HEK293T (cell line): ENCODE measurements at regions not wholly inside any gene's neighbourhood (a gene's known extent, or its start where the extent isn't known, plus 50 kb on each side); places are given as distances from the start of the nearest gene placed in this dataset.

Source experiments
- ARNT ChIP-seq: fragments of 450-650 bp; IDR thresholded peaks from 2 replicates; pipeline ENCODE4 v1.6.1; 2017; ENCODE audit warnings: mild to moderate bottlenecking
- BHLHE40 ChIP-seq: fragments of 450-650 bp; IDR thresholded peaks from 2 replicates; pipeline ENCODE4 v1.6.1; 2016; ENCODE audit warnings: mild to moderate bottlenecking, moderate library complexity, borderline replicate concordance
- CTBP1 ChIP-seq: fragments of 450-650 bp; IDR thresholded peaks from 2 replicates; pipeline ENCODE4 v1.6.1; 2016; ENCODE audit warnings: borderline replicate concordance
- FOXA1 ChIP-seq: fragments of 450-650 bp; IDR thresholded peaks from 2 replicates; pipeline ENCODE4 v1.6.1; 2016; ENCODE audit warnings: mild to moderate bottlenecking
- FOXK2 ChIP-seq: fragments of 450-650 bp; IDR thresholded peaks from 2 replicates; pipeline ENCODE4 v1.6.1; 2016; ENCODE audit warnings: mild to moderate bottlenecking
- FOXM1 ChIP-seq: fragments of 450-650 bp; IDR thresholded peaks from 2 replicates; pipeline ENCODE4 v1.6.1; 2017; ENCODE audit warnings: mild to moderate bottlenecking, borderline replicate concordance
- LEF1 ChIP-seq: fragments of 450-650 bp; IDR thresholded peaks from 2 replicates; pipeline ENCODE4 v1.6.1; 2017; ENCODE audit warnings: mild to moderate bottlenecking, borderline replicate concordance
- SP1 ChIP-seq: fragments of 450-650 bp; IDR thresholded peaks from 2 replicates; pipeline ENCODE4 v1.6.1; 2017
- SUZ12 ChIP-seq: fragments of 450-650 bp; IDR thresholded peaks from 2 replicates; pipeline ENCODE4 v1.6.1; 2016; ENCODE audit warnings: mild to moderate bottlenecking
- TARDBP ChIP-seq: fragments of 450-650 bp; IDR thresholded peaks from 2 replicates; pipeline ENCODE4 v1.6.1; 2016
- ZNF384 ChIP-seq: fragments of 450-650 bp; IDR thresholded peaks from 2 replicates; pipeline ENCODE4 v1.6.1; 2016
- TF ChIP-seq, protein P1 (sequence below): fragments of 450-650 bp; IDR thresholded peaks from 2 replicates; pipeline ENCODE4 v1.6.1; 2016

DNA sequence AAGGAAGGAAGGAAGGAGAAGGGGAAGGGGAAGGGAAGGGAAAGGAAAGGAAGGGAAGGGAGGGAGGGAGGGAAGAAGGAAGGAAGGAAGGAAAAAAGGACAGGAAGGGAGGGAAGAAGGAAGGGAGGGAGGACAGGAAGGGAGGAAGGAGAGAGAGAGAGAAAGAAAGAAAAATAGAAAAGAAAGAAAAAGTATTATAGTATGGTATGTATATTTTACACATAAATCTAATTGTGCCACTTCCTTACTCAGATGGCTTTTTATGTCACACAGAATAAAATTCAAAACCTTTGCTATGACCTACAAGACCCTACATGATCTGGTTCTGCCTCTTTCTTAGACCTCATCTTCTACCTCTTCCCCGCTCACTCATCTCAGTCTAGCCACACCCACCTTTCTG lies 1016.9 kb upstream of the AUTS2 start:
- TF ChIP-seq ZNF384, result no peak
- TF ChIP-seq SP1, result no peak
- no peak for TF ChIP-seq BHLHE40
- TF ChIP-seq, protein P1, sequence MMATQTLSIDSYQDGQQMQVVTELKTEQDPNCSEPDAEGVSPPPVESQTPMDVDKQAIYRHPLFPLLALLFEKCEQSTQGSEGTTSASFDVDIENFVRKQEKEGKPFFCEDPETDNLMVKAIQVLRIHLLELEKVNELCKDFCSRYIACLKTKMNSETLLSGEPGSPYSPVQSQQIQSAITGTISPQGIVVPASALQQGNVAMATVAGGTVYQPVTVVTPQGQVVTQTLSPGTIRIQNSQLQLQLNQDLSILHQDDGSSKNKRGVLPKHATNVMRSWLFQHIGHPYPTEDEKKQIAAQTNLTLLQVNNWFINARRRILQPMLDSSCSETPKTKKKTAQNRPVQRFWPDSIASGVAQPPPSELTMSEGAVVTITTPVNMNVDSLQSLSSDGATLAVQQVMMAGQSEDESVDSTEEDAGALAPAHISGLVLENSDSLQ, result no peak
- TF ChIP-seq FOXM1, result no peak
- no peak for TF ChIP-seq FOXK2
- no peak for TF ChIP-seq ARNT
- no peak for TF ChIP-seq LEF1
- TF ChIP-seq TARDBP, result no peak
- no peak for TF ChIP-seq SUZ12
- no peak for TF ChIP-seq CTBP1
- no peak for TF ChIP-seq FOXA1
